Panc1 (cell line): ENCODE measurements at regions not wholly inside any gene's neighbourhood (a gene's known extent, or its start where the extent isn't known, plus 50 kb on each side); places are given as distances from the start of the nearest gene placed in this dataset.

ENCODE experiments used
- ATAC-seq: fragments of 200-7000 bp; cut with Tn5 transposase; 2 replicates; pipeline ENCODE4 v1.9.1; 2020; ENCODE audit warnings: mild to moderate bottlenecking, moderate library complexity
- BruUV-seq: library from RNA; stranded (reverse); fragments of 400-500 nt; replicated peaks from 2 replicates; lab custom pipeline; 2021; lab: Mats Ljungman, UMichigan
- CTCF ChIA-PET: fragments of 300-600 bp; sonication (Branson Sonifier 250); formaldehyde crosslinking; loops from one replicate; lab custom pipeline; 2022; ENCODE audit warnings: antibody characterized with exemption; lab: Charles Lee
- POLR2A ChIA-PET: fragments of 300-600 bp; sonication (Branson Sonifier 250); formaldehyde crosslinking; loops from one replicate; lab custom pipeline; 2022; ENCODE audit warnings: antibody characterized with exemption; lab: Charles Lee
- DNase-seq: peaks from one replicate; pipeline ENCODE4 v3.0.0-alpha.2; 2010; ENCODE audit warnings: low read depth, low spot score
- H3K27ac ChIP-seq: 2 replicates; pipeline ENCODE4 v1.5.1; 2011; ENCODE audit warnings: mild to moderate bottlenecking, low read length, inconsistent platforms
- H3K27me3 ChIP-seq: fragments of 200-500 bp; sonication (Bioruptor generic); 2 replicates; pipeline ENCODE4 v1.6.0; 2014; ENCODE audit warnings: low read length, inconsistent platforms; ENCODE audit not compliant: control insufficient read depth, insufficient read depth
- H3K36me3 ChIP-seq: fragments of 200-500 bp; sonication (Bioruptor generic); 2 replicates; pipeline ENCODE4 v1.5.1; 2014; ENCODE audit warnings: inconsistent platforms, mild to moderate bottlenecking, low read length, moderate library complexity; ENCODE audit not compliant: control insufficient read depth, insufficient read depth
- H3K4me1 ChIP-seq: 2 replicates; pipeline ENCODE4 v1.5.1; 2011; ENCODE audit warnings: inconsistent platforms, mild to moderate bottlenecking, low read length, moderate library complexity; ENCODE audit not compliant: control insufficient read depth, insufficient read depth
- H3K4me3 ChIP-seq, 2 experiments: 2 replicates each; pipeline ENCODE4 v1.5.1; 2011 to 2012; ENCODE audit warnings: low read depth in 2 of 2, low read length in 2 of 2, mild to moderate bottlenecking in 2 of 2, inconsistent platforms in 1 of 2, moderate library complexity in 1 of 2
- H3K9me3 ChIP-seq: fragments of 200-500 bp; sonication (Bioruptor generic); 2 replicates; pipeline ENCODE4 v1.5.1; 2014; ENCODE audit warnings: low read depth, mild to moderate bottlenecking, inconsistent platforms, low read length, moderate library complexity; ENCODE audit not compliant: control insufficient read depth, insufficient read depth
- CTCF ChIP-seq: fragments of 450-650 bp; IDR thresholded peaks from 2 replicates; pipeline ENCODE4 v1.5.1; 2017; ENCODE audit warnings: mild to moderate bottlenecking
- POLR2AphosphoS5 ChIP-seq: IDR thresholded peaks from 2 replicates; pipeline ENCODE4 v1.6.1; 2012; ENCODE audit warnings: mild to moderate bottlenecking, low read depth, low read length, moderate library complexity
- REST ChIP-seq, 2 experiments: IDR thresholded peaks; 2 replicates each; pipeline ENCODE4 v1.6.1; 2011 to 2012; ENCODE audit warnings: low read depth in 2 of 2, control low read depth in 1 of 2, low read length in 1 of 2, mild to moderate bottlenecking in 1 of 2, moderate library complexity in 1 of 2; ENCODE audit not compliant: insufficient read depth in 1 of 2
- SIN3A ChIP-seq: IDR thresholded peaks from 2 replicates; pipeline ENCODE4 v1.6.1; 2012; ENCODE audit warnings: low read depth, mild to moderate bottlenecking, low read length, moderate library complexity, borderline replicate concordance; ENCODE audit not compliant: insufficient read depth
- TCF7L2 ChIP-seq: IDR thresholded peaks from 2 replicates; pipeline ENCODE4 v1.6.1; 2011; ENCODE audit warnings: mild to moderate bottlenecking, low read depth, low read length, inconsistent platforms
- in situ Hi-C: cut with HindIII; loops from 2 replicates; pipeline ENCODE4 v1.10.0; 2016; ENCODE audit warnings: low sequenced_read_pairs, low pct_unique_long_range_greater_than_20kb
- intact Hi-C: fragments of 100-400 bp; cut with micrococcal nuclease; formaldehyde crosslinking; loops from one replicate; pipeline ENCODE4 v1.10.0; 2022; ENCODE audit not compliant: unreplicated experiment

- Histone ChIP-seq H3K27me3 (no peaks in the 10 kb centered on the region), H3K4me1 (no peaks in the 10 kb centered on the region), H3K27ac (no peak overlapping the region), H3K36me3 (no peaks in the 10 kb centered on the region), H3K4me3 (no peak overlapping the region), H3K9me3 (no peaks in the 10 kb centered on the region)
- no peak for ATAC-seq
- intact Hi-C loops (no loop called here), in situ Hi-C loops (no loop called here)
- TF ChIP-seq TCF7L2 (no peak), REST (IDR thresholded peaks at IDR 0.05; ENCODE audit: insufficient read depth in 1 of 2, low read depth in 2 of 2, low read length in 1 of 2) (no peak), SIN3A (no peak), CTCF (no peak), POLR2AphosphoS5 (no peak)
- ChIA-PET CTCF (interaction anchor here (0.6 kb wide), 1 partner anchor 224 kb away, joined by 3 read pairs; no protein-coding TSS in a partner anchor), POLR2A (no interaction called here)
- no peak for DNase-seq
- BruUV-seq: no TSS peak
Measured at GRCh38 chr9:109912726-109913460, 132.9 kb downstream of the PALM2AKAP2 start.

- no peak for TF ChIP-seq POLR2AphosphoS5
- no peak for TF ChIP-seq CTCF
- TF ChIP-seq TCF7L2: no peak
- TF ChIP-seq REST (IDR thresholded peaks at IDR 0.05; ENCODE audit: insufficient read depth in 1 of 2, low read depth in 2 of 2, low read length in 1 of 2): no peak
- no peak for TF ChIP-seq SIN3A
- ChIA-PET POLR2A (no interaction called here), CTCF (interaction anchor here (0.6 kb wide), 1 partner anchor 223 kb away, joined by 3 read pairs; no protein-coding TSS in a partner anchor)
- intact Hi-C loops (no loop called here), in situ Hi-C loops (no loop called here)
- no peaks in the 10 kb centered on the region for H3K4me1 ChIP-seq
- no TSS peak for BruUV-seq
- H3K27me3 ChIP-seq: no peaks in the 10 kb centered on the region
- no peaks in the 10 kb centered on the region for H3K36me3 ChIP-seq
- DNase-seq (no peak), ATAC-seq (no peak)
- no peak overlapping the region for H3K27ac ChIP-seq
- H3K4me3 ChIP-seq: no peak overlapping the region
- no peaks in the 10 kb centered on the region for H3K9me3 ChIP-seq
Measured at GRCh38 chr9:109913461-109913810, 133.4 kb downstream of the PALM2AKAP2 start.
